ENCODE measurements at regions not wholly inside any gene's neighbourhood (a gene's known extent, or its start where the extent isn't known, plus 50 kb on each side); places are given as distances from the start of the nearest gene placed in this dataset.

DNA sequence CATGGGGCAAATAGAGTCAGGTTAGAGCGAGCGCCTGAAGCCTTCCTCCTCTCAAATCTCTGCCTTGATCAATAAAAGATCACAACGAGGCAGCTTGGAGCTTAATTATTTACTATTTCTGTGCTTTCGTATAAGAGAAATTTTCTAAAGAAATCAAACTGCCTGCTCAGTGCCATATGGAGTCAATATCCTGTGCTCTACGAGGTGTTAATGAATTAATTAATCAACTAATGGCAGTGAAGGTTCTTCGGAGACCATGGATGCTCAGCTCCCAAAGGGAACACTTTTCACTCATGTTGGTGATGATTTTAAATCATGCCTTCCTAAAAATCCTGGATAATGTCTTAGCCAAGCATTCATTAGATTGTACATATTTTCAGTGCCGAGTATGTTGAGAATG is 153.5 kb upstream of the PPP2R3A start:
- H3K9me2 ChIP-seq (ENCODE audit: insufficient read depth, low read length), result no peaks in the 10 kb centered on the region
- POLR2A ChIA-PET, result interaction anchor here (0.6 kb wide), 1 partner anchor 100 kb away, joined by 3 read pairs; no protein-coding TSS in a partner anchor

GRCh38 chr3:135834465-135834864 is 131.1 kb upstream of the PPP2R3A start:
- CTCF ChIA-PET (ENCODE audit: unreplicated experiment), result no interaction called here
- H3K9me3 ChIP-seq (ENCODE audit: low read length), result no peaks in the 10 kb centered on the region
- H4K20me1 ChIP-seq (ENCODE audit: insufficient read depth, low read length), result no peaks in the 10 kb centered on the region
- BruUV-seq (replicated peaks), result no TSS peak
- H3K27ac ChIP-seq (ENCODE audit: low read depth, low read length, poor library complexity, severe bottlenecking), result no peak overlapping the region
- DNase-seq (ENCODE audit: low spot score), result no peak
- POLR2A ChIA-PET, result no interaction called here
- no peaks in the 10 kb centered on the region for H3K79me2 ChIP-seq (ENCODE audit: insufficient read depth, low read depth, low read length)
- H3K4me2 ChIP-seq (ENCODE audit: low read length), result no peak overlapping the region
- no peaks in the 10 kb centered on the region for H3K4me1 ChIP-seq (ENCODE audit: insufficient read depth, low read length, poor library complexity, severe bottlenecking)
- H3K36me3 ChIP-seq (ENCODE audit: insufficient read depth, low read length), result no peaks in the 10 kb centered on the region
- H3K9me2 ChIP-seq (ENCODE audit: insufficient read depth, low read length), result no peaks in the 10 kb centered on the region
- H3K4me3 ChIP-seq (ENCODE audit: low read depth, low read length, poor library complexity, severe bottlenecking), result no peak overlapping the region
- no peak for TF ChIP-seq EZH2phosphoT487 (IDR thresholded peaks at IDR 0.05; ENCODE audit: borderline replicate concordance, low read depth, low read length)
- TF ChIP-seq, protein P1, sequence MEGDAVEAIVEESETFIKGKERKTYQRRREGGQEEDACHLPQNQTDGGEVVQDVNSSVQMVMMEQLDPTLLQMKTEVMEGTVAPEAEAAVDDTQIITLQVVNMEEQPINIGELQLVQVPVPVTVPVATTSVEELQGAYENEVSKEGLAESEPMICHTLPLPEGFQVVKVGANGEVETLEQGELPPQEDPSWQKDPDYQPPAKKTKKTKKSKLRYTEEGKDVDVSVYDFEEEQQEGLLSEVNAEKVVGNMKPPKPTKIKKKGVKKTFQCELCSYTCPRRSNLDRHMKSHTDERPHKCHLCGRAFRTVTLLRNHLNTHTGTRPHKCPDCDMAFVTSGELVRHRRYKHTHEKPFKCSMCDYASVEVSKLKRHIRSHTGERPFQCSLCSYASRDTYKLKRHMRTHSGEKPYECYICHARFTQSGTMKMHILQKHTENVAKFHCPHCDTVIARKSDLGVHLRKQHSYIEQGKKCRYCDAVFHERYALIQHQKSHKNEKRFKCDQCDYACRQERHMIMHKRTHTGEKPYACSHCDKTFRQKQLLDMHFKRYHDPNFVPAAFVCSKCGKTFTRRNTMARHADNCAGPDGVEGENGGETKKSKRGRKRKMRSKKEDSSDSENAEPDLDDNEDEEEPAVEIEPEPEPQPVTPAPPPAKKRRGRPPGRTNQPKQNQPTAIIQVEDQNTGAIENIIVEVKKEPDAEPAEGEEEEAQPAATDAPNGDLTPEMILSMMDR (conservative IDR thresholded peaks at IDR 0.05; ENCODE audit: low read length), result no peak
- no peak overlapping the region for H2AFZ ChIP-seq (ENCODE audit: low read length)
- intact Hi-C loops (cut with micrococcal nuclease; ENCODE audit: unreplicated experiment), result no loop called here

More for the DNA sequence above, 153.5 kb upstream of the PPP2R3A start:
- TF ChIP-seq EZH2phosphoT487 (IDR thresholded peaks at IDR 0.05; ENCODE audit: borderline replicate concordance, low read depth, low read length), result no peak
- TF ChIP-seq, protein P1 (conservative IDR thresholded peaks at IDR 0.05; ENCODE audit: low read length), result no peak
- no peaks in the 10 kb centered on the region for H3K36me3 ChIP-seq (ENCODE audit: insufficient read depth, low read length)
- intact Hi-C loops (cut with micrococcal nuclease; ENCODE audit: unreplicated experiment), result no loop called here
- H3K4me1 ChIP-seq (ENCODE audit: insufficient read depth, low read length, poor library complexity, severe bottlenecking), result no peaks in the 10 kb centered on the region
- H3K4me3 ChIP-seq (ENCODE audit: low read depth, low read length, poor library complexity, severe bottlenecking), result no peak overlapping the region
- no peak overlapping the region for H3K4me2 ChIP-seq (ENCODE audit: low read length)
- H3K27ac ChIP-seq (ENCODE audit: low read depth, low read length, poor library complexity, severe bottlenecking), result no peak overlapping the region
- BruUV-seq (replicated peaks), result no TSS peak
- H2AFZ ChIP-seq (ENCODE audit: low read length), result no peak overlapping the region
- CTCF ChIA-PET (ENCODE audit: unreplicated experiment), result interaction anchor here (0.5 kb wide), 1 partner anchor 185 kb away, joined by 3 read pairs; no protein-coding TSS in a partner anchor
- DNase-seq (ENCODE audit: low spot score), result no peak
- no peaks in the 10 kb centered on the region for H3K79me2 ChIP-seq (ENCODE audit: insufficient read depth, low read depth, low read length)
- no peaks in the 10 kb centered on the region for H4K20me1 ChIP-seq (ENCODE audit: insufficient read depth, low read length)
- H3K9me3 ChIP-seq (ENCODE audit: low read length), result no peaks in the 10 kb centered on the region

GRCh38 chr3:135837977-135838631 is 127.4 kb upstream of the PPP2R3A start:
- H3K4me1 ChIP-seq (ENCODE audit: insufficient read depth, low read length, poor library complexity, severe bottlenecking), result no peaks in the 10 kb centered on the region
- intact Hi-C loops (cut with micrococcal nuclease; ENCODE audit: unreplicated experiment), result no loop called here

More at GRCh38 chr3:135837977-135838631, 127.4 kb upstream of the PPP2R3A start:
- POLR2A ChIA-PET, result interaction anchor here (0.6 kb wide), 1 partner anchor 31 kb away, joined by 3 read pairs; no protein-coding TSS in a partner anchor
- no peaks in the 10 kb centered on the region for H3K9me2 ChIP-seq (ENCODE audit: insufficient read depth, low read length)
- no peaks in the 10 kb centered on the region for H3K36me3 ChIP-seq (ENCODE audit: insufficient read depth, low read length)
- DNase-seq (ENCODE audit: low spot score), result no peak
- no peak overlapping the region for H3K4me3 ChIP-seq (ENCODE audit: low read depth, low read length, poor library complexity, severe bottlenecking)
- no peak overlapping the region for H3K27ac ChIP-seq (ENCODE audit: low read depth, low read length, poor library complexity, severe bottlenecking)
- H4K20me1 ChIP-seq (ENCODE audit: insufficient read depth, low read length), result no peaks in the 10 kb centered on the region
- H3K4me2 ChIP-seq (ENCODE audit: low read length), result no peak overlapping the region
- no peaks in the 10 kb centered on the region for H3K79me2 ChIP-seq (ENCODE audit: insufficient read depth, low read depth, low read length)
- BruUV-seq (replicated peaks), result no TSS peak
- no peak overlapping the region for H2AFZ ChIP-seq (ENCODE audit: low read length)
- CTCF ChIA-PET (ENCODE audit: unreplicated experiment), result no interaction called here
- no peak for TF ChIP-seq EZH2phosphoT487 (IDR thresholded peaks at IDR 0.05; ENCODE audit: borderline replicate concordance, low read depth, low read length)
- TF ChIP-seq, protein P1 (conservative IDR thresholded peaks at IDR 0.05; ENCODE audit: low read length), result no peak
- no peaks in the 10 kb centered on the region for H3K9me3 ChIP-seq (ENCODE audit: low read length)

All from OCI-LY7 (cell line).